HG03558 (cell line): ENCODE measurements at regions not wholly inside any gene's neighbourhood (a gene's known extent, or its start where the extent isn't known, plus 50 kb on each side); places are given as distances from the start of the nearest gene placed in this dataset.

Source experiments
- ATAC-seq: cut with Tn5 transposase; IDR thresholded peaks from one replicate; pipeline ENCODE4 v1.9.1; 2021; ENCODE audit warnings: moderate number of reproducible peaks; ENCODE audit not compliant: unreplicated experiment; ENCODE audit errors: extremely low read depth

- no peak for ATAC-seq
These were observed 58.8 kb upstream of the ZBED5 start for GRCh38 chr11:10916665-10917064.

- ATAC-seq, result no peak
These were observed 56.2 kb upstream of the ZBED5 start for GRCh38 chr11:10914050-10914449.

GRCh38 chr11:10913075-10913474 is 55.2 kb upstream of the ZBED5 start:
- ATAC-seq, result no peak

GRCh38 chr11:10911907-10912306 is 54.1 kb upstream of the ZBED5 start:
- no peak for ATAC-seq

- no peak for ATAC-seq
These were observed 51.5 kb upstream of the ZBED5 start for GRCh38 chr11:10909141-10909883.

- ATAC-seq, result no peak
These were observed 50.5 kb upstream of the ZBED5 start for GRCh38 chr11:10908215-10908951.
